ENCODE measurements at regions not wholly inside any gene's neighbourhood (a gene's known extent, or its start where the extent isn't known, plus 50 kb on each side); places are given as distances from the start of the nearest gene placed in this dataset.

DNA sequence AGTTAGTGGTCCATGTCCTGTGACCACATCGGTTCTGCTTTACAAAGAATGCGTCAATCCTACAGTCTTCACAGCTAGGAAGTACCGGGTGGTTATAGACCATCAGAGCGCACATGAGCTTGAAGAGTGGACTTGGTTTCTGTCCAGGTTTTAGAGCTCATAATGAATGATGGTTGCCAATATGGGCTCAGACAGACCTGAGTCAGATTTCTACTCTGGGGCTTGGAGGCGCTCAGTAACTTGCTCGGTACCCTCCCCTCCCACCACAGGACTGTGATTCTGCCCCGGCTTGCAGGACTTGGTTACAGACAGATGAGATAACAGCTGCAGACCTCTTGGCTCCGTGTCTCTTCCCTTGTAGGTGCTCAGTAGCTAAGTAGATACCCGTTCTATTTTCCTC, 284.7 kb downstream of the TSHZ3 start:
- peaks cover 16% of the 10 kb centered on the region for H3K4me1 ChIP-seq
- H3K27ac ChIP-seq, result no peak overlapping the region
- peaks cover 10% of the 10 kb centered on the region; the same call in 1 of the 3 replicates for H3K9me3 ChIP-seq
- ChIA-PET CTCF (interaction anchor here (0.6 to 1.1 kb wide), 5 partner anchors 13 to 1160 kb away, joined by 3 to 4 read pairs (median 3); no protein-coding TSS in a partner anchor), POLR2A (no interaction called here)
- FAIRE-seq, result no peak
- no peak for TF ChIP-seq POLR2AphosphoS2 (conservative IDR thresholded peaks at IDR 0.05; ENCODE audit: low read length)
- TF ChIP-seq, protein P1, sequence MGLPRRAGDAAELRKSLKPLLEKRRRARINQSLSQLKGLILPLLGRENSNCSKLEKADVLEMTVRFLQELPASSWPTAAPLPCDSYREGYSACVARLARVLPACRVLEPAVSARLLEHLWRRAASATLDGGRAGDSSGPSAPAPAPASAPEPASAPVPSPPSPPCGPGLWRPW (IDR thresholded peaks at IDR 0.05), result no peak
- no peak for TF ChIP-seq CHD2 (IDR thresholded peaks at IDR 0.05; ENCODE audit: low read length, partially characterized antibody)
- no peak for TF ChIP-seq JUNB (IDR thresholded peaks at IDR 0.05)
- no peak for TF ChIP-seq FOSL2 (IDR thresholded peaks at IDR 0.05)
- no peak for TF ChIP-seq FOSL2 (CRISPR knock-in tag; IDR thresholded peaks at IDR 0.05)
- TF ChIP-seq CEBPB (IDR thresholded peaks at IDR 0.05), result no peak
- no peak for TF ChIP-seq KDM1A (IDR thresholded peaks at IDR 0.05; ENCODE audit: low read depth)
- no peak for TF ChIP-seq RFX5 (IDR thresholded peaks at IDR 0.05)
- TF ChIP-seq, protein P2, sequence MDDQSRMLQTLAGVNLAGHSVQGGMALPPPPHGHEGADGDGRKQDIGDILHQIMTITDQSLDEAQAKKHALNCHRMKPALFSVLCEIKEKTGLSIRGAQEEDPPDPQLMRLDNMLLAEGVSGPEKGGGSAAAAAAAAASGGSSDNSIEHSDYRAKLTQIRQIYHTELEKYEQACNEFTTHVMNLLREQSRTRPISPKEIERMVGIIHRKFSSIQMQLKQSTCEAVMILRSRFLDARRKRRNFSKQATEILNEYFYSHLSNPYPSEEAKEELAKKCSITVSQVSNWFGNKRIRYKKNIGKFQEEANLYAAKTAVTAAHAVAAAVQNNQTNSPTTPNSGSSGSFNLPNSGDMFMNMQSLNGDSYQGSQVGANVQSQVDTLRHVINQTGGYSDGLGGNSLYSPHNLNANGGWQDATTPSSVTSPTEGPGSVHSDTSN (IDR thresholded peaks at IDR 0.05), result no peak
- TF ChIP-seq POLR2A (IDR thresholded peaks at IDR 0.05; ENCODE audit: low read length), result no peak
- TF ChIP-seq GATA3 (IDR thresholded peaks at IDR 0.05; ENCODE audit: borderline replicate concordance), result no peak
- no peak for DNase-seq (ENCODE audit: low read depth in 1 of 2, low spot score in 1 of 2)
- no peak overlapping the region for H3K4me2 ChIP-seq
- 45% methylated on average over 9 of the region's 9 CpGs for WGBS (ENCODE audit: missing lambda C conversion rate)
- H3K4me3 ChIP-seq, result no peak overlapping the region
- no peak for ATAC-seq

DNA sequence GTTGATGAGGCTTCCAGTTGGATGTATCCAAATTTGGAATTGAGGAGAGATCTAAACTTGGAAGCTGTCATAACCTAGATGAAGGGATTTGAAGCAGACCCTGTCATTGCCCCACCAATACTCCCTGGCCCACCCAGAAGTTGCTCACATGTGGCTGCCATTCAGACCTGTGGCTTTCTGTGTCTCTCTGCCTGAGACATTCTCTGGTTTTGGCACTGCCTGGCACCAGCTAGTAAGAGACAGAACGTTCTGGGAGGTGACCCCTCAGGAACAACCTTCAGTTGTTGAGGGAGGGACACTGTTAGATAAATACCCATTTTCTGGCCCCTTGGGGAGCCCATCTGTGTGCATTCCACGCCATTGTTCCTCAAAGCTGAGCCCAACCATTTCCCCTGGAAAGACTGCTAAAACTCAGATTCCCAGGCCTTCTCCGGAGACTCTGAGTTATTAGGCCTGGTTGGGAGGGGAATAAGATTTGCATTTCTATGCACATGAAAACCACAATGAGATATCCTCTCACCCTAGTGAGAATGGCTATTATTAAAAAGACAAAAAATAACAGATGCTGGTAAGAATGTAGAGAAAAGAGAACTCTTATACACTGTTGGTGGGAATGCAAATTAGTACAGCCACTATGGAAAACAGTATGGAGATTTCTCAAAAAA, 290.4 kb downstream of the TSHZ3 start:
- DNase-seq (ENCODE audit: low read depth in 1 of 2, low spot score in 1 of 2) (no peak), ATAC-seq (no peak), FAIRE-seq (no peak)
- TF ChIP-seq POLR2AphosphoS2 (conservative IDR thresholded peaks at IDR 0.05; ENCODE audit: low read length) (no peak), RFX5 (IDR thresholded peaks at IDR 0.05) (no peak), EHF (CRISPR knock-in tag; IDR thresholded peaks at IDR 0.05) (no peak), SREBF2 (IDR thresholded peaks at IDR 0.05) (no peak), MAZ (IDR thresholded peaks at IDR 0.05; ENCODE audit: borderline replicate concordance, low read depth, low read length) (no peak), FOXS1 (CRISPR knock-in tag; IDR thresholded peaks at IDR 0.05) (no peak), FOSL2 (IDR thresholded peaks at IDR 0.05) (no peak), FOSL2 (CRISPR knock-in tag; IDR thresholded peaks at IDR 0.05) (no peak), NPAS2 (CRISPR knock-in tag; IDR thresholded peaks at IDR 0.05; ENCODE audit: borderline replicate concordance) (no peak), JUN (IDR thresholded peaks at IDR 0.05) (no peak), FOSB (CRISPR knock-in tag; IDR thresholded peaks at IDR 0.05) (no peak), CHD2 (IDR thresholded peaks at IDR 0.05; ENCODE audit: low read length, partially characterized antibody) (no peak), CEBPB (IDR thresholded peaks at IDR 0.05) (no peak)
- TF ChIP-seq, protein P1 (IDR thresholded peaks at IDR 0.05), result no peak
- TF ChIP-seq, protein P3, sequence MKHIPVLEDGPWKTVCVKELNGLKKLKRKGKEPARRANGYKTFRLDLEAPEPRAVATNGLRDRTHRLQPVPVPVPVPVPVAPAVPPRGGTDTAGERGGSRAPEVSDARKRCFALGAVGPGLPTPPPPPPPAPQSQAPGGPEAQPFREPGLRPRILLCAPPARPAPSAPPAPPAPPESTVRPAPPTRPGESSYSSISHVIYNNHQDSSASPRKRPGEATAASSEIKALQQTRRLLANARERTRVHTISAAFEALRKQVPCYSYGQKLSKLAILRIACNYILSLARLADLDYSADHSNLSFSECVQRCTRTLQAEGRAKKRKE (CRISPR knock-in tag; IDR thresholded peaks at IDR 0.05; ENCODE audit: low read depth), result no peak
- TF ChIP-seq, protein P4, sequence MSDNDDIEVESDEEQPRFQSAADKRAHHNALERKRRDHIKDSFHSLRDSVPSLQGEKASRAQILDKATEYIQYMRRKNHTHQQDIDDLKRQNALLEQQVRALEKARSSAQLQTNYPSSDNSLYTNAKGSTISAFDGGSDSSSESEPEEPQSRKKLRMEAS (IDR thresholded peaks at IDR 0.05), result no peak
- no peak overlapping the region for H3K4me2 ChIP-seq
- no peak overlapping the region for H3K4me3 ChIP-seq
- ChIA-PET CTCF (interaction anchor here (1.1 kb wide), 1 partner anchor 38 kb away, joined by 3 read pairs; no protein-coding TSS in a partner anchor), POLR2A (no interaction called here)
- WGBS (ENCODE audit: missing lambda C conversion rate), result 9% methylated on average over 3 of the region's 3 CpGs
- H3K9me3 ChIP-seq, result peaks cover 10% of the 10 kb centered on the region; the same call in 1 of the 3 replicates
- no peak overlapping the region for H3K27ac ChIP-seq
- H3K4me1 ChIP-seq, result no peaks in the 10 kb centered on the region

DNA sequence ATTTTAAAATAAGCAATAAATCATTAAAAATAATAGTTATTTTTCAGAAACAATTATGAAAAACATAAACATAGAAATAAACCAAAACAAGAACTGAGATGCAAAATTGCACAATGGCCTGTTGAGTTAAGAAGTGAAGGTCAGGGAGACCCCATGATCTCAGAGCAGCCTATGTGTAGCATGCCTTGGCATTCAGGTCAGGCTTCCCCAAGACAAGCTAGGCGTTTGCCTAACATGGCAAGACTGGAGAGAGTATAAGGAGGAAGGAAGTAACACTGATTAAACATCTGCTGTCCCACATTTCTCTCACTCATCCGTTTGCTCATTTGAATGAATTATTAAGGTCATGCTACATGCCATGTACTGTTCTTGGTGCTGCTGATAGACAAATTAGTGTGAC, 291.8 kb downstream of the TSHZ3 start:
- H3K4me3 ChIP-seq, result no peak overlapping the region
- POLR2A ChIA-PET, result no interaction called here
- FAIRE-seq (no peak), DNase-seq (ENCODE audit: low read depth in 1 of 2, low spot score in 1 of 2) (no peak), ATAC-seq (no peak)
- TF ChIP-seq FOSL2 (IDR thresholded peaks at IDR 0.05), result no peak
- TF ChIP-seq FOSL2 (CRISPR knock-in tag; IDR thresholded peaks at IDR 0.05), result no peak
- TF ChIP-seq POLR2AphosphoS2 (conservative IDR thresholded peaks at IDR 0.05; ENCODE audit: low read length), result no peak
- TF ChIP-seq TFCP2L1 (CRISPR knock-in tag; IDR thresholded peaks at IDR 0.05), result no peak
- TF ChIP-seq, protein P5, sequence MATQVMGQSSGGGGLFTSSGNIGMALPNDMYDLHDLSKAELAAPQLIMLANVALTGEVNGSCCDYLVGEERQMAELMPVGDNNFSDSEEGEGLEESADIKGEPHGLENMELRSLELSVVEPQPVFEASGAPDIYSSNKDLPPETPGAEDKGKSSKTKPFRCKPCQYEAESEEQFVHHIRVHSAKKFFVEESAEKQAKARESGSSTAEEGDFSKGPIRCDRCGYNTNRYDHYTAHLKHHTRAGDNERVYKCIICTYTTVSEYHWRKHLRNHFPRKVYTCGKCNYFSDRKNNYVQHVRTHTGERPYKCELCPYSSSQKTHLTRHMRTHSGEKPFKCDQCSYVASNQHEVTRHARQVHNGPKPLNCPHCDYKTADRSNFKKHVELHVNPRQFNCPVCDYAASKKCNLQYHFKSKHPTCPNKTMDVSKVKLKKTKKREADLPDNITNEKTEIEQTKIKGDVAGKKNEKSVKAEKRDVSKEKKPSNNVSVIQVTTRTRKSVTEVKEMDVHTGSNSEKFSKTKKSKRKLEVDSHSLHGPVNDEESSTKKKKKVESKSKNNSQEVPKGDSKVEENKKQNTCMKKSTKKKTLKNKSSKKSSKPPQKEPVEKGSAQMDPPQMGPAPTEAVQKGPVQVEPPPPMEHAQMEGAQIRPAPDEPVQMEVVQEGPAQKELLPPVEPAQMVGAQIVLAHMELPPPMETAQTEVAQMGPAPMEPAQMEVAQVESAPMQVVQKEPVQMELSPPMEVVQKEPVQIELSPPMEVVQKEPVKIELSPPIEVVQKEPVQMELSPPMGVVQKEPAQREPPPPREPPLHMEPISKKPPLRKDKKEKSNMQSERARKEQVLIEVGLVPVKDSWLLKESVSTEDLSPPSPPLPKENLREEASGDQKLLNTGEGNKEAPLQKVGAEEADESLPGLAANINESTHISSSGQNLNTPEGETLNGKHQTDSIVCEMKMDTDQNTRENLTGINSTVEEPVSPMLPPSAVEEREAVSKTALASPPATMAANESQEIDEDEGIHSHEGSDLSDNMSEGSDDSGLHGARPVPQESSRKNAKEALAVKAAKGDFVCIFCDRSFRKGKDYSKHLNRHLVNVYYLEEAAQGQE (IDR thresholded peaks at IDR 0.05), result no peak
- 2% methylated on average over 2 of the region's 2 CpGs for WGBS (ENCODE audit: missing lambda C conversion rate)
- no peak overlapping the region for H3K4me2 ChIP-seq
- H3K27ac ChIP-seq, result no peak overlapping the region
- H3K9me3 ChIP-seq, result peaks cover 10% of the 10 kb centered on the region; the same call in 1 of the 3 replicates
- CTCF ChIA-PET, result no interaction called here
- H3K4me1 ChIP-seq, result no peaks in the 10 kb centered on the region
